ENCODE measurements at regions not wholly inside any gene's neighbourhood (a gene's known extent, or its start where the extent isn't known, plus 50 kb on each side); places are given as distances from the start of the nearest gene placed in this dataset.

DNA sequence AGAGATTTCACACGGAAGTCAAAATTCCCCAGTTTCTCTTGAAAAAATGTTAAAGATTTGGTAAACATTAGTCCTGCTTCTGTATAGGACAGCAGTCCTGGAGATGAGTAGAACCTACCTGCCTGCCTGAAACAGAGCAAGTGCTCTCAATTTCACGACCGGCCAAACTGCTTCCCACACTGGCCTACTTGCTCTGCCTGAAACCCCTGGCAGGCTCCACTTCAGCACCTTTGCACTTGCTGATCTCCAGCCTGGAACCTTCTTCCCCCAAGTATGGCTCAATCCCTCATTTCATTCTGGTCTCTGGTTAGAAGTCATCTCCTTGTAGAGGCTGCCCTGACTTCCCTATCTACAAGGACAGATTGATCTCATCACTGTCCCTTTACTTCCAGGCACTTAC, 271.4 kb downstream of the DLEU7 start:
- TF ChIP-seq, protein P1, sequence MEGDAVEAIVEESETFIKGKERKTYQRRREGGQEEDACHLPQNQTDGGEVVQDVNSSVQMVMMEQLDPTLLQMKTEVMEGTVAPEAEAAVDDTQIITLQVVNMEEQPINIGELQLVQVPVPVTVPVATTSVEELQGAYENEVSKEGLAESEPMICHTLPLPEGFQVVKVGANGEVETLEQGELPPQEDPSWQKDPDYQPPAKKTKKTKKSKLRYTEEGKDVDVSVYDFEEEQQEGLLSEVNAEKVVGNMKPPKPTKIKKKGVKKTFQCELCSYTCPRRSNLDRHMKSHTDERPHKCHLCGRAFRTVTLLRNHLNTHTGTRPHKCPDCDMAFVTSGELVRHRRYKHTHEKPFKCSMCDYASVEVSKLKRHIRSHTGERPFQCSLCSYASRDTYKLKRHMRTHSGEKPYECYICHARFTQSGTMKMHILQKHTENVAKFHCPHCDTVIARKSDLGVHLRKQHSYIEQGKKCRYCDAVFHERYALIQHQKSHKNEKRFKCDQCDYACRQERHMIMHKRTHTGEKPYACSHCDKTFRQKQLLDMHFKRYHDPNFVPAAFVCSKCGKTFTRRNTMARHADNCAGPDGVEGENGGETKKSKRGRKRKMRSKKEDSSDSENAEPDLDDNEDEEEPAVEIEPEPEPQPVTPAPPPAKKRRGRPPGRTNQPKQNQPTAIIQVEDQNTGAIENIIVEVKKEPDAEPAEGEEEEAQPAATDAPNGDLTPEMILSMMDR (IDR thresholded peaks at IDR 0.05): no peak
- no peak for TF ChIP-seq EZH2 (IDR thresholded peaks at IDR 0.05; ENCODE audit: borderline replicate concordance, insufficient read depth, low read depth, low read length, poor library complexity, severe bottlenecking)
